Neural progenitor cell (in vitro differentiated cells): ENCODE measurements at regions not wholly inside any gene's neighbourhood (a gene's known extent, or its start where the extent isn't known, plus 50 kb on each side); places are given as distances from the start of the nearest gene placed in this dataset.

Experiments
- CTCF ChIP-seq: fragments of 200-600 bp; sonication (generic); IDR thresholded peaks from 2 replicates; pipeline ENCODE4 v1.5.1; 2017; ENCODE audit warnings: antibody characterized with exemption, mild to moderate bottlenecking
- EZH2 ChIP-seq: fragments of 200-600 bp; sonication (generic); IDR thresholded peaks from 2 replicates; pipeline ENCODE4 v1.6.1; 2017; ENCODE audit warnings: antibody characterized with exemption, mild to moderate bottlenecking, moderate library complexity

GRCh38 chr7:130986261-130986690 is 252.3 kb upstream of the KLF14 start:
- no peak for TF ChIP-seq CTCF
- TF ChIP-seq EZH2: no peak
